Stimulated activated CD4-positive, alpha-beta T cell treated with anti-CD3 and anti-CD28 coated beads, TNF-alpha, amount 100 ng/mL, for 48 hours (primary cell): ENCODE measurements at regions not wholly inside any gene's neighbourhood (a gene's known extent, or its start where the extent isn't known, plus 50 kb on each side); places are given as distances from the start of the nearest gene placed in this dataset.

ENCODE experiments used
- DNase-seq, 3 donors: peaks; one replicate each; pipeline ENCODE4 v3.0.0-alpha.2; 2020; ENCODE audit warnings: low read depth in 3 of 3

- DNase-seq = no peak
Measured at GRCh38 chr3:83894223-83894622, 1064.6 kb upstream of the CADM2 start.

GRCh38 chr3:83895892-83896291 lies 1062.9 kb upstream of the CADM2 start:
- DNase-seq = no peak

- no peak for DNase-seq
Measured at GRCh38 chr3:83902787-83903533, 1055.8 kb upstream of the CADM2 start.

- no peak for DNase-seq
Measured at GRCh38 chr3:83913381-83913780, 1045.4 kb upstream of the CADM2 start.

- no peak for DNase-seq
Measured at GRCh38 chr3:83926291-83926690, 1032.5 kb upstream of the CADM2 start.

GRCh38 chr3:83928391-83928790 lies 1030.4 kb upstream of the CADM2 start:
- DNase-seq = peak in 1 of 3 donors; percentile 0

- no peak for DNase-seq
Measured at GRCh38 chr3:83928903-83929302, 1029.9 kb upstream of the CADM2 start.

- DNase-seq = no peak
Measured at GRCh38 chr3:83934192-83935021, 1024.4 kb upstream of the CADM2 start.

- no peak for DNase-seq
Measured at GRCh38 chr3:83938491-83938890, 1020.3 kb upstream of the CADM2 start.

- no peak for DNase-seq
Measured at GRCh38 chr3:83941990-83942745, 1016.6 kb upstream of the CADM2 start.

- no peak for DNase-seq
Measured at GRCh38 chr3:83946049-83946448, 1012.7 kb upstream of the CADM2 start.

- DNase-seq = no peak
Measured at GRCh38 chr3:83946554-83946953, 1012.2 kb upstream of the CADM2 start.

GRCh38 chr3:83948771-83949170 lies 1010.0 kb upstream of the CADM2 start:
- no peak for DNase-seq

GRCh38 chr3:83953417-83954089 lies 1005.2 kb upstream of the CADM2 start:
- DNase-seq = no peak

GRCh38 chr3:83956431-83956830 lies 1002.4 kb upstream of the CADM2 start:
- no peak for DNase-seq

- no peak for DNase-seq
Measured at GRCh38 chr3:83968356-83968755, 990.4 kb upstream of the CADM2 start.

- DNase-seq = no peak
Measured at GRCh38 chr3:83971666-83972065, 987.1 kb upstream of the CADM2 start.

- no peak for DNase-seq
Measured at GRCh38 chr3:84008623-84009022, 950.2 kb upstream of the CADM2 start.

- no peak for DNase-seq
Measured at GRCh38 chr3:84023842-84024241, 934.9 kb upstream of the CADM2 start.

- no peak for DNase-seq
Measured at GRCh38 chr3:84039099-84039498, 919.7 kb upstream of the CADM2 start.

- DNase-seq = no peak
Measured at GRCh38 chr3:84042399-84043106, 916.2 kb upstream of the CADM2 start.
